ENCODE measurements at regions not wholly inside any gene's neighbourhood (a gene's known extent, or its start where the extent isn't known, plus 50 kb on each side); places are given as distances from the start of the nearest gene placed in this dataset.
A peak's percentile ranks its signal among the peaks of the same experiment; 100 is the strongest.

GRCh38 chrX:8921615-8922014, 112.3 kb downstream of the FAM9B start:
- FAIRE-seq (no peak), DNase-seq (no peak)
- Histone ChIP-seq H3K36me3 (ENCODE audit: control insufficient read depth in 3 of 3, insufficient read depth in 2 of 3, low read depth in 1 of 3, low read length in 3 of 3) (no peaks in the 10 kb centered on the region), H3K9me3 (ENCODE audit: control insufficient read depth in 2 of 2, insufficient read depth in 1 of 2, low read depth in 1 of 2, low read length in 1 of 2) (no peaks in the 10 kb centered on the region), H3K27me3 (ENCODE audit: control insufficient read depth in 3 of 3, insufficient read depth in 3 of 3, low read length in 3 of 3) (no peaks in the 10 kb centered on the region), H3K4me3 (ENCODE audit: low read depth in 1 of 3, low read length in 3 of 3) (no peak overlapping the region), H3K4me1 (ENCODE audit: control insufficient read depth in 3 of 3, insufficient read depth in 2 of 3, low read depth in 1 of 3, low read length in 2 of 3) (no peaks in the 10 kb centered on the region), H3K27ac (ENCODE audit: low read depth in 1 of 3, low read length in 2 of 3) (no peak overlapping the region)
- 59 to 77% (median 61%) methylated on average over 2 of the region's 2 CpGs for WGBS, 3 donors

GRCh38 chrX:8919801-8920200, 114.1 kb downstream of the FAM9B start:
- H3K27ac ChIP-seq (ENCODE audit: low read depth in 1 of 3, low read length in 2 of 3): no peak overlapping the region
- H3K9me3 ChIP-seq (ENCODE audit: control insufficient read depth in 2 of 2, insufficient read depth in 1 of 2, low read depth in 1 of 2, low read length in 1 of 2): no peaks in the 10 kb centered on the region
- no peaks in the 10 kb centered on the region for H3K36me3 ChIP-seq (ENCODE audit: control insufficient read depth in 3 of 3, insufficient read depth in 2 of 3, low read depth in 1 of 3, low read length in 3 of 3)
- no peak overlapping the region for H3K4me3 ChIP-seq (ENCODE audit: low read depth in 1 of 3, low read length in 3 of 3)
- no peaks in the 10 kb centered on the region for H3K27me3 ChIP-seq (ENCODE audit: control insufficient read depth in 3 of 3, insufficient read depth in 3 of 3, low read length in 3 of 3)
- no peaks in the 10 kb centered on the region for H3K4me1 ChIP-seq (ENCODE audit: control insufficient read depth in 3 of 3, insufficient read depth in 2 of 3, low read depth in 1 of 3, low read length in 2 of 3)
- 77 to 88% (median 80%) methylated on average over 4 of the region's 4 CpGs for WGBS, 3 donors
- FAIRE-seq (no peak), DNase-seq (no peak)

GRCh38 chrX:8916697-8917096, 115.5 kb upstream of the FAM9A start:
- DNase-seq (no peak), FAIRE-seq (peak; percentile 39)
- Histone ChIP-seq H3K9me3 (ENCODE audit: control insufficient read depth in 2 of 2, insufficient read depth in 1 of 2, low read depth in 1 of 2, low read length in 1 of 2) (no peaks in the 10 kb centered on the region), H3K27me3 (ENCODE audit: control insufficient read depth in 3 of 3, insufficient read depth in 3 of 3, low read length in 3 of 3) (no peaks in the 10 kb centered on the region), H3K27ac (ENCODE audit: low read depth in 1 of 3, low read length in 2 of 3) (no peak overlapping the region), H3K4me1 (ENCODE audit: control insufficient read depth in 3 of 3, insufficient read depth in 2 of 3, low read depth in 1 of 3, low read length in 2 of 3) (no peaks in the 10 kb centered on the region), H3K4me3 (ENCODE audit: low read depth in 1 of 3, low read length in 3 of 3) (no peak overlapping the region), H3K36me3 (ENCODE audit: control insufficient read depth in 3 of 3, insufficient read depth in 2 of 3, low read depth in 1 of 3, low read length in 3 of 3) (no peaks in the 10 kb centered on the region)
- WGBS, 3 donors: 58 to 78% (median 68%) methylated on average over 1 of the region's 1 CpG

DNA sequence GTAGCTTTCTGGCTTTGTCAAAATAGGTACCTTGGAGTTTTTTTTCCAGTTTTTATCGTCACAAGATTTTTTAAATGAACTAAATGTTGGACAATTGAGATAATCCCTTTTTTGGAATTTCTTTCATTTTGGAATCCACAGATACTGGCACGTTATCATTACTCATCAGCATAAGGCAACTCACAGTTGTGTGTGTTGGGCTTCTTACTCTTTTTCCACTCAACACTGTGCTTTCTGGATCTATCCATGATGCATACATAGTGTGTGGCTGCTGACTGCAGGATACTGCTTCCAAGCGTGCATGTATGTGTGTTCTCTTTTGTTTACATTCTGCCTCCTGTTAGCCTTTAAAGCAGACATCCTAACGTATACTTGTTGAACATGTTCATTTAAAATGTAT, 113.5 kb upstream of the FAM9A start:
- Histone ChIP-seq H3K9me3 (ENCODE audit: control insufficient read depth in 2 of 2, insufficient read depth in 1 of 2, low read depth in 1 of 2, low read length in 1 of 2) (no peaks in the 10 kb centered on the region), H3K27me3 (ENCODE audit: control insufficient read depth in 3 of 3, insufficient read depth in 3 of 3, low read length in 3 of 3) (no peaks in the 10 kb centered on the region), H3K36me3 (ENCODE audit: control insufficient read depth in 3 of 3, insufficient read depth in 2 of 3, low read depth in 1 of 3, low read length in 3 of 3) (no peaks in the 10 kb centered on the region), H3K4me1 (ENCODE audit: control insufficient read depth in 3 of 3, insufficient read depth in 2 of 3, low read depth in 1 of 3, low read length in 2 of 3) (no peaks in the 10 kb centered on the region), H3K27ac (ENCODE audit: low read depth in 1 of 3, low read length in 2 of 3) (no peak overlapping the region), H3K4me3 (ENCODE audit: low read depth in 1 of 3, low read length in 3 of 3) (no peak overlapping the region)
- FAIRE-seq (no peak), DNase-seq (no peak)
- 58 to 75% (median 68%) methylated on average over 4 of the region's 4 CpGs for WGBS, 3 donors

GRCh38 chrX:8913655-8914409, 112.6 kb upstream of the FAM9A start:
- H3K9me3 ChIP-seq (ENCODE audit: control insufficient read depth in 2 of 2, insufficient read depth in 1 of 2, low read depth in 1 of 2, low read length in 1 of 2): no peaks in the 10 kb centered on the region
- no peaks in the 10 kb centered on the region for H3K4me1 ChIP-seq (ENCODE audit: control insufficient read depth in 3 of 3, insufficient read depth in 2 of 3, low read depth in 1 of 3, low read length in 2 of 3)
- peak overlapping the region in 1 of 3 donors; percentile 49 for H3K27ac ChIP-seq (ENCODE audit: low read depth in 1 of 3, low read length in 2 of 3)
- H3K27me3 ChIP-seq (ENCODE audit: control insufficient read depth in 3 of 3, insufficient read depth in 3 of 3, low read length in 3 of 3): no peaks in the 10 kb centered on the region
- no peak overlapping the region for H3K4me3 ChIP-seq (ENCODE audit: low read depth in 1 of 3, low read length in 3 of 3)
- DNase-seq: no peak
- 57 to 76% (median 66%) methylated on average over 6 of the region's 6 CpGs for WGBS, 3 donors
- no peak for FAIRE-seq
- no peaks in the 10 kb centered on the region for H3K36me3 ChIP-seq (ENCODE audit: control insufficient read depth in 3 of 3, insufficient read depth in 2 of 3, low read depth in 1 of 3, low read length in 3 of 3)

DNA sequence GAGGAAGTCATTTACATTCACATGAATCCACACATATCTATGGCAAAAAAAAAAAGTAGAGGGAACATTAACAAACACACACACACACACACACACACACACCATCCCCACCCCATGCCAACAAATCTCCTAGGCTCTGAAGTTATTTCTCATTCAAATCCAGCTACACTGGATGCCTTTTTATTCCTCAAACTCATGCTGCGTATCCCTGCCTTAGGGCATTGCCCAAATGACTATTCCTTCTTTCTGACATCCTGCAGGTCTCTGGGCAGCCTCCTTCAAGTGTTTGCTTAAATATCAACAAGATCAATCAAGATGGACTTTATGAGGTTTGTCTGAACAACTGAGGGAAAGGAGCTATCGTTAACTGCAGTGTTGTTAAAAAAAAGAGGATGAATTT, 106.5 kb upstream of the FAM9A start:
- Histone ChIP-seq H3K36me3 (ENCODE audit: control insufficient read depth in 3 of 3, insufficient read depth in 2 of 3, low read depth in 1 of 3, low read length in 3 of 3) (no peaks in the 10 kb centered on the region), H3K27ac (ENCODE audit: low read depth in 1 of 3, low read length in 2 of 3) (no peak overlapping the region), H3K27me3 (ENCODE audit: control insufficient read depth in 3 of 3, insufficient read depth in 3 of 3, low read length in 3 of 3) (no peaks in the 10 kb centered on the region), H3K9me3 (ENCODE audit: control insufficient read depth in 2 of 2, insufficient read depth in 1 of 2, low read depth in 1 of 2, low read length in 1 of 2) (no peaks in the 10 kb centered on the region), H3K4me3 (ENCODE audit: low read depth in 1 of 3, low read length in 3 of 3) (no peak overlapping the region), H3K4me1 (ENCODE audit: control insufficient read depth in 3 of 3, insufficient read depth in 2 of 3, low read depth in 1 of 3, low read length in 2 of 3) (no peaks in the 10 kb centered on the region)
- 55 to 72% (median 68%) methylated on average over 2 of the region's 2 CpGs for WGBS, 3 donors
- FAIRE-seq (no peak), DNase-seq (no peak)

DNA sequence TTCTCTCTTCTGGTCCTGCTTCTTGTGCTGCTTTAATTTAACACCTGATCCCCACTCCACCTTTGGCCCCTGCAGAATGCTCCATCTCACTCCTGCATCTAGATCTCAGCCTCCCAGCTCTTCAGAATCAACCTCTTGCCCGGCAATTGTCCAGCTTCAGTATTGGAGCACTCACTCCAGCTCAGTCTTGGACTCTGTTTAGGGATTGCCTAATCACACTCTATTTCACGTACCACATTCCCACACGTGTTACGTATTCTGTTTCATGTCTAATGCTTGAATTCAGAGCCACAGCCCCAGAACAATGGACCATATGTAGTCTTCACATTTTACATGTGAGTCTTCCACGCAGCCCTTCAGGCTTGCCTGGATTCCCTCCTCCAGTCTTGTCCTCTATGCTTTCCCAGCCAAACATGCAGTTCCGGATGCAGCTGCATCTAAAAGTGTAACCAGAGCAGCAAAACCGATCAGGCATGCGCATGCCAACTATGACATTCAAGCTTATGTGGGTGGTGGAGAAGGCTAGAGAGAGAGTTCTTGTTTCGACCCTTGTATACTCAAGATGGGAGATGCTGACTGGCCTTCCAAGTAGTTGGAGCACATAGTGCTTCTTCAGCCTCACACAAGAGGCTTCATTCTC, 105.2 kb upstream of the FAM9A start:
- H3K9me3 ChIP-seq (ENCODE audit: control insufficient read depth in 2 of 2, insufficient read depth in 1 of 2, low read depth in 1 of 2, low read length in 1 of 2): no peaks in the 10 kb centered on the region
- H3K27ac ChIP-seq (ENCODE audit: low read depth in 1 of 3, low read length in 2 of 3): no peak overlapping the region
- H3K4me1 ChIP-seq (ENCODE audit: control insufficient read depth in 3 of 3, insufficient read depth in 2 of 3, low read depth in 1 of 3, low read length in 2 of 3): no peaks in the 10 kb centered on the region
- no peaks in the 10 kb centered on the region for H3K27me3 ChIP-seq (ENCODE audit: control insufficient read depth in 3 of 3, insufficient read depth in 3 of 3, low read length in 3 of 3)
- DNase-seq (no peak), FAIRE-seq (no peak)
- WGBS, 3 donors: 86 to 92% (median 87%) methylated on average over 9 of the region's 9 CpGs
- no peaks in the 10 kb centered on the region for H3K36me3 ChIP-seq (ENCODE audit: control insufficient read depth in 3 of 3, insufficient read depth in 2 of 3, low read depth in 1 of 3, low read length in 3 of 3)
- H3K4me3 ChIP-seq (ENCODE audit: low read depth in 1 of 3, low read length in 3 of 3): no peak overlapping the region

DNA sequence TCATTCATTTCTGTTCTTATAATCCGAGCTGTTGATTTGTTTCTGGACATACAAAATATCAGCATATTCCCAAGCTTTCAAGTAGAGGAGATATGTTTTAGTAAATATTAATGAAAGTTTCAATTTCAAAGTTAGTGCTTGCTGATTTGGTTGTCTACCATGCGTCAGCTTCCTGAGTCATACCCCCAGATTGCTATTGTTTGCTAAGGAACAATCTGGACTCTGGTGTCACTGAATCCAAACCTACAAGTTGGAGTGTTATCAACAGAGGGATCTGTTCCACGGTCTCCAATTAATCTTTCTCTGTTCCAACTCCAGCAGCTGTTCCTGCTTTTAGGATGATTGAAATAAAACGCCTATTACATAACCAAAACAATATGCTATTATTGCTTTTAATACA, 96.1 kb upstream of the FAM9A start:
- no peak overlapping the region for H3K4me3 ChIP-seq (ENCODE audit: low read depth in 1 of 3, low read length in 3 of 3)
- no peaks in the 10 kb centered on the region for H3K4me1 ChIP-seq (ENCODE audit: control insufficient read depth in 3 of 3, insufficient read depth in 2 of 3, low read depth in 1 of 3, low read length in 2 of 3)
- no peak overlapping the region for H3K27ac ChIP-seq (ENCODE audit: low read depth in 1 of 3, low read length in 2 of 3)
- H3K9me3 ChIP-seq (ENCODE audit: control insufficient read depth in 2 of 2, insufficient read depth in 1 of 2, low read depth in 1 of 2, low read length in 1 of 2): no peaks in the 10 kb centered on the region
- peaks cover 0 to 2% (median 0%) of the 10 kb centered on the region in 3 donors for H3K27me3 ChIP-seq (ENCODE audit: control insufficient read depth in 3 of 3, insufficient read depth in 3 of 3, low read length in 3 of 3)
- 53 to 64% (median 60%) methylated on average over 4 of the region's 4 CpGs for WGBS, 3 donors
- DNase-seq: no peak
- no peaks in the 10 kb centered on the region for H3K36me3 ChIP-seq (ENCODE audit: control insufficient read depth in 3 of 3, insufficient read depth in 2 of 3, low read depth in 1 of 3, low read length in 3 of 3)
- FAIRE-seq: no peak

GRCh38 chrX:8890794-8891193, 89.6 kb upstream of the FAM9A start:
- Histone ChIP-seq H3K4me3 (ENCODE audit: low read depth in 1 of 3, low read length in 3 of 3) (no peak overlapping the region), H3K4me1 (ENCODE audit: control insufficient read depth in 3 of 3, insufficient read depth in 2 of 3, low read depth in 1 of 3, low read length in 2 of 3) (no peaks in the 10 kb centered on the region), H3K36me3 (ENCODE audit: control insufficient read depth in 3 of 3, insufficient read depth in 2 of 3, low read depth in 1 of 3, low read length in 3 of 3) (no peaks in the 10 kb centered on the region), H3K27ac (ENCODE audit: low read depth in 1 of 3, low read length in 2 of 3) (no peak overlapping the region), H3K27me3 (ENCODE audit: control insufficient read depth in 3 of 3, insufficient read depth in 3 of 3, low read length in 3 of 3) (no peaks in the 10 kb centered on the region), H3K9me3 (ENCODE audit: control insufficient read depth in 2 of 2, insufficient read depth in 1 of 2, low read depth in 1 of 2, low read length in 1 of 2) (no peaks in the 10 kb centered on the region)
- DNase-seq (no peak), FAIRE-seq (no peak)
- 52 to 92% (median 80%) methylated on average over 1 of the region's 1 CpG for WGBS, 3 donors
